Fibroblast of mammary gland (primary cell): ENCODE measurements at regions not wholly inside any gene's neighbourhood (a gene's known extent, or its start where the extent isn't known, plus 50 kb on each side); places are given as distances from the start of the nearest gene placed in this dataset.
"Not testable (repeated sequence)": the region's sequence is repeated elsewhere in the genome, so short reads cannot be mapped to it uniquely, and the experiment has no call there.

Experiments used
- DNase-seq: peaks from one replicate; pipeline ENCODE4 v3.0.0-alpha.2; 2010; ENCODE audit warnings: low read depth
- H3K4me3 ChIP-seq: 2 replicates; pipeline ENCODE4 v1.5.1; 2011; ENCODE audit warnings: low read depth, mild to moderate bottlenecking, low read length, moderate library complexity; ENCODE audit not compliant: control insufficient read depth
- TF ChIP-seq, protein P1 (sequence below): conservative IDR thresholded peaks from 2 replicates; pipeline ENCODE4 v1.5.1; 2011; ENCODE audit warnings: low read depth, low read length, inconsistent platforms; ENCODE audit not compliant: control insufficient read depth, insufficient read depth

DNA sequence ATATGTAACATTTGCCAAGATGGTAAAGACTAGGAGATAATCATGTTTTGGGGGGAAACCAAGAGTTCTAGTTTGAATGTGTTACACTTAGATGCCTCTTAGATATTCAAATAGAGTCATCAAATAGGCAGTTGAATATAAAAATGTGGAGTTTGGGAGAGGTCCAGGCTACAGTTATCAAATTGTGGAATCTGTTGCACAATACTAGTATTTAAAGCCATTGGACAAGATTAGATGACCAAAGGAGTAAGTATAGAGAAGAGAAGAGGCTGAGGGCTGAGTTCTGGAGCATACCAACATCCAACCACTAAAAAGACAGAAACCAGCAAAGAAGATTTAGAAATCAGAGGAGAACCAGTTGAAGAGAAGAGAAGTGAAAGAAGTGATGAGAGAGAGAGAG lies 72.7 kb downstream of the NAA11 start:
- TF ChIP-seq, protein P1, sequence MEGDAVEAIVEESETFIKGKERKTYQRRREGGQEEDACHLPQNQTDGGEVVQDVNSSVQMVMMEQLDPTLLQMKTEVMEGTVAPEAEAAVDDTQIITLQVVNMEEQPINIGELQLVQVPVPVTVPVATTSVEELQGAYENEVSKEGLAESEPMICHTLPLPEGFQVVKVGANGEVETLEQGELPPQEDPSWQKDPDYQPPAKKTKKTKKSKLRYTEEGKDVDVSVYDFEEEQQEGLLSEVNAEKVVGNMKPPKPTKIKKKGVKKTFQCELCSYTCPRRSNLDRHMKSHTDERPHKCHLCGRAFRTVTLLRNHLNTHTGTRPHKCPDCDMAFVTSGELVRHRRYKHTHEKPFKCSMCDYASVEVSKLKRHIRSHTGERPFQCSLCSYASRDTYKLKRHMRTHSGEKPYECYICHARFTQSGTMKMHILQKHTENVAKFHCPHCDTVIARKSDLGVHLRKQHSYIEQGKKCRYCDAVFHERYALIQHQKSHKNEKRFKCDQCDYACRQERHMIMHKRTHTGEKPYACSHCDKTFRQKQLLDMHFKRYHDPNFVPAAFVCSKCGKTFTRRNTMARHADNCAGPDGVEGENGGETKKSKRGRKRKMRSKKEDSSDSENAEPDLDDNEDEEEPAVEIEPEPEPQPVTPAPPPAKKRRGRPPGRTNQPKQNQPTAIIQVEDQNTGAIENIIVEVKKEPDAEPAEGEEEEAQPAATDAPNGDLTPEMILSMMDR = no peak
- no peak overlapping the region for H3K4me3 ChIP-seq
- DNase-seq = no peak

DNA sequence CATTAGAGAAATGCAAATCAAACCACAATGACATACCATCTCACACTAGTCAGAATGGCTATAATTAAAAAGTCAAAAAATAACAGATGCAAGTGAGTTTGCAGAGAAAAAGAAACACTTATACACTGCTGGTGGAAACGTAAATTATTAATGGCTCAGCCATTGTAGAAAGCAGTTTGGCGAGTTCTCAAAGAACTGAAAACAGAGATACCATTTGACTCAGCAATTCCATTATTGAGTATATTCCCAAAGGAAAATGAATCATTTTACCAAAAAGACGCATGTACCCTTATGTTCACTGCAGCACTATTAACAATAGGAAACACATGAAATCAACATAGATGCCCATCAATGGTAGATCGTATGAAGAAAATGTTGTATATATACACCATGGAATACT lies 75.0 kb downstream of the NAA11 start:
- TF ChIP-seq, protein P1 = no peak
- no peak overlapping the region for H3K4me3 ChIP-seq
- peak; percentile 56 for DNase-seq

DNA sequence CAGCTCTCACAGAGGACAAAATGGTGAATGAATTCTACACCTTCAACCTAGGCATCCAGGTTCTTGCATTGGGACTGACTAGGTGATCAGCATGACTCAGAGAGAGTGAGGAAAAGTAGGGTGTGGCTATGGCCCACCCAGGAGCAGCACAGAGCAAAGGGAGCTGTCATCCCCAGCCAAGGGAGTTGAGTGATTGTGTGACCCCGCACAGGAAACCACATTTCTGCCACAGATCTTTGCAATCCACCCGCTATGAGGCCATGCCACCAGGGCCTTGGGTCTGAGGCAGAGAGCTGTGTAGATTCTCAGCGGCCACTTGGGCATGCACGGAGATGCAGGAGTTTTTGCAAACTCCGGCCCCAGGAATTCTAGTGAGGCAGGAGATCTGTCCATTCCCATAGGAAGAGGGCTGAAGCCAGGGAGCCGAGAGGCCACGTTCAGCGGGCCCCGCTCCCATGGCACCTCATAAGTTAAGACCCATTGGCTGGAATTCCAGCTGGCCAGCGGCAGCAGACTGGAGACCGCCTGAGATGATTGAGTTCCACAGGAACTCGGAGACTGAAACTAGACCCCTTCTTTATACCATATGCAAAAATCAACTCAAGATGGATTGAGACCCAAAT lies 75.9 kb downstream of the NAA11 start:
- TF ChIP-seq, protein P1 = no peak
- H3K4me3 ChIP-seq = no peak overlapping the region
- DNase-seq = no peak

DNA sequence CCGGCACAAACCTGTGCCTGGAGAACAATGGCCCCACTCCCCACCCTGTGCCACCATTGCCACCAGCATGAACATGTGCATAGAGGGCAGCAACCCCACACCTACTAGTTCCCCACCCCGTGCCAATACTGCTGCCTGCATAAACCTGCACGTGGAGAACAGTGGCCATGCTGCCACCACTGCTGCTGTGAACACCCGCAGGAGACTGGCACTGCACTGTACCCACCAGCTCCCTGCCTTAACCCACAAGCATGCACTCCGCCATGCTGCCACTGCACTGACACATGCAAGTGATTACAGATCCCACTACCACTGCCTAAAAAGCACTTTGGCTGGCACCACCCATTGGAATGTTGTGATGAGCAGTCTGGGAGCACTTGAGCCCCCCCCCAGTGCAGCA lies 77.3 kb downstream of the NAA11 start:
- no peak overlapping the region for H3K4me3 ChIP-seq
- DNase-seq = no peak
- TF ChIP-seq, protein P1 = no peak

DNA sequence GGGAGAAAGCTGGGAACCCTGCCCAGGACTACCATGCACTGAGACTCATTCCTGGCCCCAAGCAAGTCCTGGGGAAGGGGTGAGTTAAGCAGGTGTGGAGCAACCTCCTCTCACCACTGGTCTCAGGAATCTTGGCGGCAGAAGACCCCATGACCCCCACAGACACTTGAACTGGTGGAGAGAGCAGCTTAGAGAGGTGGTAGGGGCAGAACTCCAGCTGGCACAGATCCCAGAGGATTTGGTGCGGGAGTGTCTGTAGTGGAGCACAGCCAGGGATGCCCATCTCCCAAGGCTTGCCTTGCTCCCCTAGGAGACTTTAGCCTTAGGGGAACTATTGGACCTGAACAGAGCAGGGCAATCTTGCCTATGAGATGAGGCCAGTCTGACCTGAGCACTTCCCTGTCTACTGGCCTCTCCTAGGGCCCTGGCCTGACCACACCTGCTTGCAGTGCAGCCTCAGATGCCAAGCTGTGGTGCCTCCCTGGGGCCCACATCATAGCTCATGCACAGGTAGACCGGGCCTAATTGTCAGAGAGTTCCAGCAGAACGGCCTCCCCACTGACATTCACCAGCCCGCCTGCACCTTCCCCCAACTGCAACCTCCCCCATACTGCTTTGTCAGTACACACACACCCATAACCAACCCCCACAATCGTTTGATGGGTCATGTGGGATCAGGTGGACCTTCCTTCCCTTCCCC lies 78.0 kb downstream of the NAA11 start:
- TF ChIP-seq, protein P1 = no peak

DNA sequence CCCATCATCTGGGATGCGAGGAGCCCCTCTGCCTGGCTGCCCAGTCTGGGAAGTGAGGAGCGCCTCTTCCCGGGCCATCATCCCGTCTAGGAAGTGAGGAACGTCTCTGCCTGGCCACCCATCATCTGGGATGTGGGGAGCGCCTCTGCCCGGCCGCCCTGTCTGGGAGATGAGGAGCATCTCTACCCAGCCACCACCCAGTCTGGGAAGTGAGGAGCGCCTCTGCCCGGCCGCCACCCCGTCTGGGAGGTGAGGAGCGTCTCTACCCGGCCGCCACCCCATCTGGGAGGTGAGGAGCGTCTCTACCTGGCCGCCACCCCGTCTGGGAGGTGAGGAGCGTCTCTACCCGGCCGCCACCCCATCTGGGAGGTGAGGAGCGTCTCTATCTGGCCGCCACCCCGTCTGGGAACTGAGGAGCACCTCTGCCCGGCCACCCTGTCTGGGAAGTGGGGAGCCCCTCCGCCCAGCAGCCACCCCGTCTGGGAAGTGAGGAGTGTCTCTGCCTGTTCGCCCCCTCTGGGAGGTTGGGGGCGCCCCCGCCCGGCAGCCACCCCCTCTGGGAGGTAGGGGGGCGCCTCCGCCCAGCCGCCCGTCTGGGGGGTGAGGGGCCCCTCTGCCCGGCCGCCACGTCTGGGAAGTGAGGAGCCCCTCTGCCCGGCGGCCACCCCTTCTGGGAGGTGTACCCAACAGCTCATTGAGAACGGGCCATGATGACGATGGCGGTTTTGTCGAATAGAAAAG lies 80.5 kb downstream of the NAA11 start:
- H3K4me3 ChIP-seq, DNase-seq: not testable (repeated sequence)

More for the DNA sequence above, 78.0 kb downstream of the NAA11 start:
- no peak overlapping the region for H3K4me3 ChIP-seq
- no peak for DNase-seq

DNA sequence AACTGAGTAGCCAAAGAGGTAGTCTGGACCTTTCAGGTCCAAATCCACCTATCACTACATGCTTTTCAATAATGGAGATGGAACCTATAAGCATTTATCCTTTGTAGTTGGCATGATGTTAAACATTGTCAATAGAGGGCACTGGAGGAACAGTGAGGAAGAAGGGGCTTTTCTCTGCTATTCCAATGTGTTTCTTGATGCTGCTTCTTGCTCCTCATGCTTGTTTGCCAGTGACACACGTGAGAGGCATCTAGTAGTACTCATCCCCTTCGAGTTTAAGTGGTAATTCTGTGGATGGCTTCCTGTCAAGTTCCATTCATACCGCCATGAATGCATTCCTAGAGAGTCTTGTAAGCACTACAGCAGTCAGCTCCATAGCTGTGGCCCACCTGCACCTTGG lies 84.0 kb downstream of the NAA11 start:
- no peak overlapping the region for H3K4me3 ChIP-seq
- peak; percentile 53 for DNase-seq
- TF ChIP-seq, protein P1 = peak; percentile 32
